ENCODE measurements at regions not wholly inside any gene's neighbourhood (a gene's known extent, or its start where the extent isn't known, plus 50 kb on each side); places are given as distances from the start of the nearest gene placed in this dataset.

GRCh38 chr18:30103881-30104280 is 938.7 kb downstream of the DSC3 start:
- no peak overlapping the region for H3K4me3 ChIP-seq
- no peaks in the 10 kb centered on the region for H4K20me1 ChIP-seq
- H3K36me3 ChIP-seq, result no peaks in the 10 kb centered on the region
- H3K27me3 ChIP-seq, result no peaks in the 10 kb centered on the region
- no peak overlapping the region for H3K9ac ChIP-seq
- H3K4me2 ChIP-seq, result no peak overlapping the region
- TF ChIP-seq Cebpa-rat (IDR thresholded peaks at IDR 0.05), result no peak
- no peaks in the 10 kb centered on the region for H3K9me3 ChIP-seq
- H3K4me1 ChIP-seq, result no peaks in the 10 kb centered on the region
- no peak overlapping the region for H3K27ac ChIP-seq

GRCh38 chr18:30096796-30097195 is 945.7 kb downstream of the DSC3 start:
- no peaks in the 10 kb centered on the region for H3K36me3 ChIP-seq
- TF ChIP-seq Cebpa-rat (IDR thresholded peaks at IDR 0.05), result no peak

GRCh38 chr18:30094556-30094955 is 948.0 kb downstream of the DSC3 start:
- Histone ChIP-seq H3K27me3 (no peaks in the 10 kb centered on the region), H3K4me2 (no peak overlapping the region), H3K4me3 (no peak overlapping the region), H3K9me3 (no peaks in the 10 kb centered on the region), H3K27ac (no peak overlapping the region), H4K20me1 (no peaks in the 10 kb centered on the region), H3K4me1 (no peaks in the 10 kb centered on the region), H3K9ac (no peak overlapping the region), H3K36me3 (no peaks in the 10 kb centered on the region)
- no peak for TF ChIP-seq Cebpa-rat (IDR thresholded peaks at IDR 0.05)

More at GRCh38 chr18:30096796-30097195, 945.7 kb downstream of the DSC3 start:
- H3K4me2 ChIP-seq, result no peak overlapping the region
- no peak overlapping the region for H3K27ac ChIP-seq
- no peaks in the 10 kb centered on the region for H3K27me3 ChIP-seq
- H3K9ac ChIP-seq, result no peak overlapping the region
- no peaks in the 10 kb centered on the region for H4K20me1 ChIP-seq
- H3K4me1 ChIP-seq, result no peaks in the 10 kb centered on the region
- no peak overlapping the region for H3K4me3 ChIP-seq
- no peaks in the 10 kb centered on the region for H3K9me3 ChIP-seq

- no peak for TF ChIP-seq Cebpa-rat (IDR thresholded peaks at IDR 0.05)
- Histone ChIP-seq H3K27ac (no peak overlapping the region), H3K9ac (no peak overlapping the region)
Observed at GRCh38 chr18:30093376-30093775, 949.2 kb downstream of the DSC3 start.

GRCh38 chr18:30088238-30089015 is 954.1 kb downstream of the DSC3 start:
- no peak overlapping the region for H3K27ac ChIP-seq
- no peak for TF ChIP-seq Cebpa-rat (IDR thresholded peaks at IDR 0.05)

More at GRCh38 chr18:30093376-30093775, 949.2 kb downstream of the DSC3 start:
- Histone ChIP-seq H3K27me3 (no peaks in the 10 kb centered on the region), H3K4me1 (no peaks in the 10 kb centered on the region), H3K4me2 (no peak overlapping the region), H4K20me1 (no peaks in the 10 kb centered on the region), H3K4me3 (no peak overlapping the region), H3K9me3 (no peaks in the 10 kb centered on the region), H3K36me3 (no peaks in the 10 kb centered on the region)

GRCh38 chr18:30086351-30086750 is 956.2 kb downstream of the DSC3 start:
- Histone ChIP-seq H3K4me2 (no peak overlapping the region), H3K9ac (no peak overlapping the region), H4K20me1 (no peaks in the 10 kb centered on the region), H3K27me3 (no peaks in the 10 kb centered on the region), H3K4me1 (no peaks in the 10 kb centered on the region), H3K4me3 (no peak overlapping the region), H3K36me3 (no peaks in the 10 kb centered on the region), H3K27ac (no peak overlapping the region), H3K9me3 (0 out of 2 replicates have a peak, but pooled peaks cover 3% of the 10 kb centered on the region)
- TF ChIP-seq Cebpa-rat (IDR thresholded peaks at IDR 0.05), result no peak

More at GRCh38 chr18:30088238-30089015, 954.1 kb downstream of the DSC3 start:
- H3K4me1 ChIP-seq, result no peaks in the 10 kb centered on the region
- H3K9ac ChIP-seq, result no peak overlapping the region
- no peaks in the 10 kb centered on the region for H3K27me3 ChIP-seq
- no peaks in the 10 kb centered on the region for H4K20me1 ChIP-seq
- no peak overlapping the region for H3K4me2 ChIP-seq
- H3K4me3 ChIP-seq, result no peak overlapping the region
- no peaks in the 10 kb centered on the region for H3K9me3 ChIP-seq
- no peaks in the 10 kb centered on the region for H3K36me3 ChIP-seq

- no peak for TF ChIP-seq Cebpa-rat (IDR thresholded peaks at IDR 0.05)
- Histone ChIP-seq H3K4me2 (no peak overlapping the region), H3K9ac (no peak overlapping the region), H3K27ac (no peak overlapping the region), H3K9me3 (0 out of 2 replicates have a peak, but pooled peaks cover 4% of the 10 kb centered on the region), H3K36me3 (no peaks in the 10 kb centered on the region), H3K27me3 (no peaks in the 10 kb centered on the region), H4K20me1 (no peaks in the 10 kb centered on the region), H3K4me3 (no peak overlapping the region), H3K4me1 (no peaks in the 10 kb centered on the region)
Observed at GRCh38 chr18:30081122-30081521, 961.4 kb downstream of the DSC3 start.

GRCh38 chr18:30072609-30073385 is 969.7 kb downstream of the DSC3 start:
- no peaks in the 10 kb centered on the region for H3K36me3 ChIP-seq

GRCh38 chr18:30066288-30066687 is 976.3 kb downstream of the DSC3 start:
- no peak for TF ChIP-seq Cebpa-rat (IDR thresholded peaks at IDR 0.05)
- H4K20me1 ChIP-seq, result no peaks in the 10 kb centered on the region
- peaks cover 9% of the 10 kb centered on the region; the same call in 1 of the 2 replicates for H3K9me3 ChIP-seq

More at GRCh38 chr18:30072609-30073385, 969.7 kb downstream of the DSC3 start:
- no peak overlapping the region for H3K27ac ChIP-seq
- peaks cover 2% of the 10 kb centered on the region; the same call in 1 of the 2 replicates for H3K4me1 ChIP-seq
- peaks cover 19% of the 10 kb centered on the region for H3K9me3 ChIP-seq
- H3K4me2 ChIP-seq, result no peak overlapping the region
- no peak overlapping the region for H3K4me3 ChIP-seq
- TF ChIP-seq Cebpa-rat (IDR thresholded peaks at IDR 0.05), result no peak
- H3K27me3 ChIP-seq, result no peaks in the 10 kb centered on the region
- no peak overlapping the region for H3K9ac ChIP-seq
- no peaks in the 10 kb centered on the region for H4K20me1 ChIP-seq

GRCh38 chr18:30057398-30057797 is 985.1 kb downstream of the DSC3 start:
- Histone ChIP-seq H3K9ac (no peak overlapping the region), H3K27ac (no peak overlapping the region), H4K20me1 (no peaks in the 10 kb centered on the region), H3K36me3 (no peaks in the 10 kb centered on the region), H3K4me3 (no peak overlapping the region), H3K4me2 (no peak overlapping the region), H3K9me3 (no peaks in the 10 kb centered on the region), H3K4me1 (peaks cover 5% of the 10 kb centered on the region; the same call in 1 of the 2 replicates), H3K27me3 (no peaks in the 10 kb centered on the region)
- no peak for TF ChIP-seq Cebpa-rat (IDR thresholded peaks at IDR 0.05)

More at GRCh38 chr18:30066288-30066687, 976.3 kb downstream of the DSC3 start:
- no peaks in the 10 kb centered on the region for H3K27me3 ChIP-seq
- H3K4me1 ChIP-seq, result peaks cover 6% of the 10 kb centered on the region; the same call in 1 of the 2 replicates
- H3K4me3 ChIP-seq, result no peak overlapping the region
- no peaks in the 10 kb centered on the region for H3K36me3 ChIP-seq
- H3K9ac ChIP-seq, result no peak overlapping the region
- no peak overlapping the region for H3K4me2 ChIP-seq
- no peak overlapping the region for H3K27ac ChIP-seq
